ENCODE measurements at regions not wholly inside any gene's neighbourhood (a gene's known extent, or its start where the extent isn't known, plus 50 kb on each side); places are given as distances from the start of the nearest gene placed in this dataset.

- H3K27me3 Mint-ChIP-seq (ENCODE audit: low read depth) = peaks cover 6% of the 10 kb centered on the region
- no peaks in the 10 kb centered on the region for H3K4me1 Mint-ChIP-seq (ENCODE audit: low read depth)
- DNase-seq (ENCODE audit: low spot score) = no peak
- no peak for TF ChIP-seq CTCF (IDR thresholded peaks at IDR 0.05)
- no peaks in the 10 kb centered on the region for H3K9me3 Mint-ChIP-seq (ENCODE audit: low read depth)
- H3K4me3 Mint-ChIP-seq (ENCODE audit: unreplicated experiment) = no peak overlapping the region
- no peak overlapping the region for H3K27ac Mint-ChIP-seq (ENCODE audit: unreplicated experiment)
- no peaks in the 10 kb centered on the region for H3K36me3 Mint-ChIP-seq (ENCODE audit: low read depth)
Measured at GRCh38 chr13:70324519-70324918, 216.3 kb upstream of the KLHL1 start.

GRCh38 chr13:70311191-70311590 is 202.9 kb upstream of the KLHL1 start:
- DNase-seq (ENCODE audit: low spot score) = no peak
- Mint-ChIP-seq H3K9me3 (ENCODE audit: low read depth) (no peaks in the 10 kb centered on the region), H3K4me1 (ENCODE audit: low read depth) (no peaks in the 10 kb centered on the region), H3K36me3 (ENCODE audit: low read depth) (no peaks in the 10 kb centered on the region), H3K27ac (ENCODE audit: unreplicated experiment) (no peak overlapping the region), H3K27me3 (ENCODE audit: low read depth) (no peaks in the 10 kb centered on the region), H3K4me3 (ENCODE audit: unreplicated experiment) (no peak overlapping the region)
- TF ChIP-seq CTCF (IDR thresholded peaks at IDR 0.05) = no peak

GRCh38 chr13:70310396-70311119 is 202.3 kb upstream of the KLHL1 start:
- no peak overlapping the region for H3K4me3 Mint-ChIP-seq (ENCODE audit: unreplicated experiment)
- H3K4me1 Mint-ChIP-seq (ENCODE audit: low read depth) = no peaks in the 10 kb centered on the region
- no peaks in the 10 kb centered on the region for H3K36me3 Mint-ChIP-seq (ENCODE audit: low read depth)
- no peaks in the 10 kb centered on the region for H3K9me3 Mint-ChIP-seq (ENCODE audit: low read depth)
- TF ChIP-seq CTCF (IDR thresholded peaks at IDR 0.05) = peak; percentile 83
- no peaks in the 10 kb centered on the region for H3K27me3 Mint-ChIP-seq (ENCODE audit: low read depth)
- DNase-seq (ENCODE audit: low spot score) = no peak
- H3K27ac Mint-ChIP-seq (ENCODE audit: unreplicated experiment) = no peak overlapping the region

GRCh38 chr13:70297189-70297616 is 189.0 kb upstream of the KLHL1 start:
- H3K27ac Mint-ChIP-seq (ENCODE audit: unreplicated experiment) = no peak overlapping the region
- no peaks in the 10 kb centered on the region for H3K27me3 Mint-ChIP-seq (ENCODE audit: low read depth)
- peaks cover 22% of the 10 kb centered on the region for H3K9me3 Mint-ChIP-seq (ENCODE audit: low read depth)
- no peak overlapping the region for H3K4me3 Mint-ChIP-seq (ENCODE audit: unreplicated experiment)
- no peak for TF ChIP-seq CTCF (IDR thresholded peaks at IDR 0.05)
- peaks cover 1% of the 10 kb centered on the region for H3K36me3 Mint-ChIP-seq (ENCODE audit: low read depth)
- DNase-seq (ENCODE audit: low spot score) = peak; percentile 71
- no peaks in the 10 kb centered on the region for H3K4me1 Mint-ChIP-seq (ENCODE audit: low read depth)

- H3K4me1 Mint-ChIP-seq (ENCODE audit: low read depth) = no peaks in the 10 kb centered on the region
Measured at GRCh38 chr13:70284371-70284770, 176.1 kb upstream of the KLHL1 start.

More at GRCh38 chr13:70284371-70284770, 176.1 kb upstream of the KLHL1 start:
- Mint-ChIP-seq H3K9me3 (ENCODE audit: low read depth) (no peaks in the 10 kb centered on the region), H3K4me3 (ENCODE audit: unreplicated experiment) (no peak overlapping the region), H3K27ac (ENCODE audit: unreplicated experiment) (no peak overlapping the region), H3K36me3 (ENCODE audit: low read depth) (no peaks in the 10 kb centered on the region), H3K27me3 (ENCODE audit: low read depth) (no peaks in the 10 kb centered on the region)
- TF ChIP-seq CTCF (IDR thresholded peaks at IDR 0.05) = no peak
- no peak for DNase-seq (ENCODE audit: low spot score)
